T-helper 17 cell (primary cell): ENCODE measurements at regions not wholly inside any gene's neighbourhood (a gene's known extent, or its start where the extent isn't known, plus 50 kb on each side); places are given as distances from the start of the nearest gene placed in this dataset.

ENCODE experiments used
- ATAC-seq: fragments of 150-1000 bp; cut with Tn5 transposase; 2 replicates; pipeline ENCODE4 v1.10.0; 2021; ENCODE audit warnings: mild to moderate bottlenecking, moderate library complexity
- DNase-seq, 3 donors: peaks; one replicate each; pipeline versions ENCODE4 v3.0.0 to v3.0.0-alpha.2; 2020 to 2021
- H3K9me3 ChIP-seq: one replicate; pipeline ENCODE4 v1.7.0; 2013; ENCODE audit warnings: low read length, mild to moderate bottlenecking; ENCODE audit not compliant: control insufficient read depth, poor library complexity, severe bottlenecking
- H3K27ac Mint-ChIP-seq: one replicate; pipeline ENCODE4 v1.8.0; 2022; ENCODE audit warnings: mild to moderate bottlenecking, moderate library complexity, mixed read lengths
- H3K27me3 Mint-ChIP-seq: one replicate; pipeline ENCODE4 v1.8.0; 2022; ENCODE audit warnings: mixed read lengths
- H3K36me3 Mint-ChIP-seq: one replicate; pipeline ENCODE4 v1.8.0; 2022; ENCODE audit warnings: low read depth, mixed read lengths
- H3K4me1 Mint-ChIP-seq: one replicate; pipeline ENCODE4 v1.8.0; 2022; ENCODE audit warnings: mild to moderate bottlenecking, mixed read lengths
- H3K4me3 Mint-ChIP-seq: one replicate; pipeline ENCODE4 v1.8.0; 2022; ENCODE audit warnings: mild to moderate bottlenecking, moderate library complexity, mixed read lengths

DNA sequence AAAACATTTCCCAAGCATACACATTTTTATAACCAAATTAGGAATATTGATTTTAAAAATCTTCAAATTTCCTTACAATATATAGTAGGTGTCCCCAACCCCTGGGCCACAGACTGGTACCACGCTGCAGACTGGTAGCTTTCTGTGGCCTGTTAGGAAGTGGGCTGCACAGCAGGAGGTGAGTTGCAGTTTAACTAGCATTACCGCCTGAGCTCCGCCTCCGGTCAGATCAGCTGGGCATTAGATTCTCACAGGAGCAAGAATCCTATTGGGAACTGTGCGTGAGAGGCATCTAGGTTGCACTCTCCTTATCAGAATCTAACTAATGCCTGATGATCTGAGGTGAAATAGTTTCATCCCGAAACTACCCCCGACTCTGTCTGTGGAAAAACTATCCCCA is 62.1 kb downstream of the ZWINT start:
- Mint-ChIP-seq H3K4me1 (no peaks in the 10 kb centered on the region), H3K27me3 (no peaks in the 10 kb centered on the region), H3K36me3 (no peaks in the 10 kb centered on the region), H3K27ac (no peak overlapping the region), H3K4me3 (no peak overlapping the region)
- H3K9me3 ChIP-seq: no peaks in the 10 kb centered on the region
- DNase-seq (no peak), ATAC-seq (no peak)

DNA sequence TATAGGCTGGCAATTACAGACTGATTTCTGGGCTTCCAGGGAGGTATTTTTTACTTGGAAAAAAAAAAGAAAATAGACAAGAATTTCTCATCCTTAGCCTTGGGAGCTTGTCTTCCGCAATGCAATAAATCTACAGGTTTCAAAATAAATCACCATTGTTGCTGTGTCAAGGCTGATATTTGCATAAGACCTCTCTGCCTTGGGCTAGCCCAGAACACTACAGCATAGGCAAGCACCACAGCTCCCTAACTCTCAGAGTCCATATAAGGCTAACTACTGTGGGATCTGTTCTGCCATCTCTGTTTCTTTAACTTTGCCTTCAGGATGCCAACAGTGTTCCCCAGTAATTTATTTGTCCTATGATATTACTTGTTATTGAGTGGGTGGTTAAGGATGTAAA is 64.4 kb downstream of the ZWINT start:
- Mint-ChIP-seq H3K27me3 (no peaks in the 10 kb centered on the region), H3K4me1 (no peaks in the 10 kb centered on the region), H3K27ac (no peak overlapping the region), H3K4me3 (no peak overlapping the region), H3K36me3 (no peaks in the 10 kb centered on the region)
- no peaks in the 10 kb centered on the region for H3K9me3 ChIP-seq
- DNase-seq: no peak
- no peak for ATAC-seq

DNA sequence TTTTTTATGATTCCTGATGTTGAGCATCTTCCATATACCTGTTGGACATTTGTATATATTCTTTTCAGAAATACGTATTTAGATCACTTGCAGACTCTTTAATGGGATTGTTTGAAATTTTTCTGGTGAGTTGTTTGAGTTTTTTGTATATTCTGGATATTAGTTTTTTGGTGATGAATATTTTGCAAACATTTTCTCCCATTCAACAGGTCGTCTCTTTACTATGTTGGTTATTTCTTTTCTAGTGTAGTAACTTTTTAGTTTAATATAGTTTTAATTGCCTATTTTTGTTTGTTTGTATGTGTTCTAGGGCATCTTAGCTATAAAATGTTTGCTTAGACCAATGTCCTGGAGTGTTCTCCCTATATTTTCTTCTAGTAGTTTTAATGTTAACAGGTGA is 72.7 kb downstream of the ZWINT start:
- ATAC-seq (no peak), DNase-seq (no peak)
- H3K27me3 Mint-ChIP-seq: no peaks in the 10 kb centered on the region
- H3K27ac Mint-ChIP-seq: no peak overlapping the region
- no peaks in the 10 kb centered on the region for H3K4me1 Mint-ChIP-seq
- no peak overlapping the region for H3K4me3 Mint-ChIP-seq
- H3K36me3 Mint-ChIP-seq: no peaks in the 10 kb centered on the region
- no peaks in the 10 kb centered on the region for H3K9me3 ChIP-seq

DNA sequence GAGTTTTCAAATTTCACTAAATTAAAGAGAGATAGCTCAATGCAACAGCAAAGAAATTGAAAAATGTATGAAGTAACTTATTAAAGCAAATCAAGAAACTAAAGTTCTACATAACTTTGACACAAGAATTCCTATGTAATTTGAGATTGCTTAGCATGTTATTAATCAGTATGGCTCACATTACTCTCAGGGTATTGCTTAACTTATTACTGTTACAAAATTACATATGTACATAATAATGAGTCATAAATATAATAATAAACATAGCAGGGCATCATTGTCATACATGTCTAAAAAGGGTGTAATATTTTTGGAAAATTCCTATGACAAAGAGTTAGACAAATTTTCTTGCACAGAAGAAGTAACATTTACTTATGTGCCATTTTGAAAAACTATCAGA is 75.0 kb downstream of the ZWINT start:
- Mint-ChIP-seq H3K27me3 (no peaks in the 10 kb centered on the region), H3K4me3 (no peak overlapping the region), H3K27ac (no peak overlapping the region), H3K4me1 (no peaks in the 10 kb centered on the region), H3K36me3 (no peaks in the 10 kb centered on the region)
- ATAC-seq (no peak), DNase-seq (no peak)
- H3K9me3 ChIP-seq: no peaks in the 10 kb centered on the region

DNA sequence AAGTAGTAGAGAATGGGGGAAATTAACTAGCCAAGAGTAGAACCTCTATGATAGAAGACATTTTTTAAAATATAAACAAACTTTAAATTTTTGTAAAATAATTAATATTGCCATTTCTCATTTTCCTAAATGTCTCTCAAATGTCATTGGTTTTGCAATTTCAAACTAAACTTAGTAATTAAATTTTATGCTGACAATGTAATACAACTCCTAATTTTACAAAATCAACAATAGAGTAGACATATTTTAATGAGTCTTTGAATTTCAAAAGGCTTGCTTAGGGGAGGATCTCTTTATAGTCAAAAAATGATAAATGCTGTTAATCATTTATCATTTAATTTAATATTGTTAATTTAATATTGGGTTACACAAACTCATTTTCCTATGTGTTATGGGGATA is 81.8 kb downstream of the ZWINT start:
- H3K4me3 Mint-ChIP-seq: no peak overlapping the region
- H3K4me1 Mint-ChIP-seq: no peaks in the 10 kb centered on the region
- DNase-seq (no peak), ATAC-seq (no peak)
- H3K36me3 Mint-ChIP-seq: no peaks in the 10 kb centered on the region
- H3K27me3 Mint-ChIP-seq: no peaks in the 10 kb centered on the region
- no peaks in the 10 kb centered on the region for H3K9me3 ChIP-seq
- no peak overlapping the region for H3K27ac Mint-ChIP-seq

DNA sequence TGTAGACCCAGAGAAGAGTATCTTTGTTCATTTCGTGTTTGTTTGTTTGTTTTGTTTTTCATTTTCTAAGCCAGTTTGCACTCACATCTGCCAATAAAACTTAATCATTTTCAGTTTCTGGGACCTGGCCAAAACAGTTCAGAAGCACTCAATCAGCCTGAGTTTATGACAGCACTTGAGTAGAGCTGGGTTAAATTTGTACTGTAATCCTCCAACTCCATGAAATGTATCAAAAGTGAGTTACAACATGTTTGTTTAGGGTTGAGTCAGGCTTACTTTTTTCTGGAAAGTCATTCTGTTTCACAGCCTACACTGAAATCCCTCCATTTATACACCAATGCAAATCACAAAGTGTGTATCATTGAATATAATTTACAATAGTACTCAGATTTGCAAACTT is 91.9 kb downstream of the ZWINT start:
- Mint-ChIP-seq H3K27ac (no peak overlapping the region), H3K4me1 (no peaks in the 10 kb centered on the region)
- ATAC-seq: no peak

GRCh38 chr10:56266120-56266519 is 94.9 kb downstream of the ZWINT start:
- DNase-seq (no peak), ATAC-seq (no peak)
- no peaks in the 10 kb centered on the region for H3K36me3 Mint-ChIP-seq
- no peaks in the 10 kb centered on the region for H3K4me1 Mint-ChIP-seq
- no peak overlapping the region for H3K27ac Mint-ChIP-seq
- no peak overlapping the region for H3K4me3 Mint-ChIP-seq
- H3K27me3 Mint-ChIP-seq: no peaks in the 10 kb centered on the region
- no peaks in the 10 kb centered on the region for H3K9me3 ChIP-seq

More for the DNA sequence above, 91.9 kb downstream of the ZWINT start:
- no peaks in the 10 kb centered on the region for H3K27me3 Mint-ChIP-seq
- DNase-seq: no peak
- no peaks in the 10 kb centered on the region for H3K9me3 ChIP-seq
- no peaks in the 10 kb centered on the region for H3K36me3 Mint-ChIP-seq
- H3K4me3 Mint-ChIP-seq: no peak overlapping the region

DNA sequence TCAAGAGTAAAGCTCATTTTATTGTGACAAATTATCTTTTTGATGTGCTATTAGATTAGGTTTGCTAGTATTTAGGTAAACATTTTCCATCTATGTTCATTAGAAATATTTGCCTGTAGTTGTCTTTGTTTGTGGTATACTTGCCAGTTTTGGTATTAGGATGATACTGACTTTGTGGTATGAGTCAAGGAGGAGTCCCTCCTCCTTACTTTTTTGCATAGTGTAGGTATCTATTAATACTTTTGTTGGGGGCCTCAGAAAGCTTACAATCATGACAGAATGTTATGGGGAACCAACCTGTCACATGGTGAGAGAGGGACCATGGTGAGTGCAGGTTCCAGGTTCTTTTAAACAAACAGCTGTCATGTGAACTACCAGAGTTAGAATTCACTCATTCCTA is 102.1 kb downstream of the ZWINT start:
- DNase-seq (no peak), ATAC-seq (no peak)
- Mint-ChIP-seq H3K4me1 (no peaks in the 10 kb centered on the region), H3K36me3 (no peaks in the 10 kb centered on the region), H3K4me3 (no peak overlapping the region), H3K27ac (no peak overlapping the region), H3K27me3 (no peaks in the 10 kb centered on the region)
- no peaks in the 10 kb centered on the region for H3K9me3 ChIP-seq

- H3K9me3 ChIP-seq: no peaks in the 10 kb centered on the region
- no peak for ATAC-seq
- Mint-ChIP-seq H3K4me3 (no peak overlapping the region), H3K36me3 (no peaks in the 10 kb centered on the region), H3K4me1 (no peaks in the 10 kb centered on the region), H3K27ac (no peak overlapping the region), H3K27me3 (no peaks in the 10 kb centered on the region)
- DNase-seq: no peak
Observed at GRCh38 chr10:56258378-56258777, 102.7 kb downstream of the ZWINT start.

- no peak overlapping the region for H3K27ac Mint-ChIP-seq
- no peaks in the 10 kb centered on the region for H3K27me3 Mint-ChIP-seq
- no peaks in the 10 kb centered on the region for H3K36me3 Mint-ChIP-seq
- H3K9me3 ChIP-seq: no peaks in the 10 kb centered on the region
- no peak overlapping the region for H3K4me3 Mint-ChIP-seq
- no peak for DNase-seq
- ATAC-seq: no peak
- H3K4me1 Mint-ChIP-seq: no peaks in the 10 kb centered on the region
Observed at GRCh38 chr10:56255298-56255697, 105.8 kb downstream of the ZWINT start.

GRCh38 chr10:56240471-56240870 is 120.6 kb downstream of the ZWINT start:
- DNase-seq (no peak), ATAC-seq (no peak)
- Mint-ChIP-seq H3K36me3 (no peaks in the 10 kb centered on the region), H3K27me3 (no peaks in the 10 kb centered on the region), H3K27ac (no peak overlapping the region), H3K4me3 (no peak overlapping the region), H3K4me1 (no peaks in the 10 kb centered on the region)
- no peaks in the 10 kb centered on the region for H3K9me3 ChIP-seq

GRCh38 chr10:56231436-56231835 is 129.6 kb downstream of the ZWINT start:
- no peak for ATAC-seq
- Mint-ChIP-seq H3K4me1 (no peaks in the 10 kb centered on the region), H3K36me3 (no peaks in the 10 kb centered on the region), H3K27ac (no peak overlapping the region), H3K27me3 (no peaks in the 10 kb centered on the region), H3K4me3 (no peak overlapping the region)
- DNase-seq: no peak
- H3K9me3 ChIP-seq: peaks cover 2% of the 10 kb centered on the region

- H3K27me3 Mint-ChIP-seq: no peaks in the 10 kb centered on the region
- DNase-seq (no peak), ATAC-seq (no peak)
- no peaks in the 10 kb centered on the region for H3K36me3 Mint-ChIP-seq
- no peak overlapping the region for H3K4me3 Mint-ChIP-seq
- no peak overlapping the region for H3K27ac Mint-ChIP-seq
- H3K9me3 ChIP-seq: peaks cover 5% of the 10 kb centered on the region
- H3K4me1 Mint-ChIP-seq: no peaks in the 10 kb centered on the region
Observed at GRCh38 chr10:56222237-56222636, 138.8 kb downstream of the ZWINT start.

GRCh38 chr10:56212951-56213350 is 148.1 kb downstream of the ZWINT start:
- H3K4me1 Mint-ChIP-seq: no peaks in the 10 kb centered on the region
- DNase-seq (no peak), ATAC-seq (no peak)
- no peaks in the 10 kb centered on the region for H3K27me3 Mint-ChIP-seq
- no peaks in the 10 kb centered on the region for H3K36me3 Mint-ChIP-seq
- H3K9me3 ChIP-seq: no peaks in the 10 kb centered on the region
- no peak overlapping the region for H3K27ac Mint-ChIP-seq
- H3K4me3 Mint-ChIP-seq: no peak overlapping the region

DNA sequence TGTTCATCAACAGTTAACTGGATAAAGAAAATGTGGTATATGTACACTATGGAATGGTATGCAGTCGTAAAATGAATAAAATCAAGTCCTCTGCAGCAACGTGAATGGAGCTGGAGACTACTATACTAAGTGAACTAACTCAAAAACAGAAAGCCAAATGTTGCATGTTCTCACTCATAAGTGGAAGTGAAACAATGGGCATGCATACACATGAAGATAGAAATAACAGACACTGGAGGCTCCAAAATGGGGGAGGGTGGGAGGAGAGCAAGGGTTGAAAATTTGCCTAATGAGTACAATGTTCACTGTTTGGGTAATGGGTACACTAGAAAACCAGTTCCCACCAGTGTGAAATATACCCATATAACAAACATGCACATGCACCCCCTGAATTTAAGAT is 179.5 kb downstream of the ZWINT start:
- no peaks in the 10 kb centered on the region for H3K36me3 Mint-ChIP-seq
- ATAC-seq: no peak
- no peak overlapping the region for H3K27ac Mint-ChIP-seq
- no peaks in the 10 kb centered on the region for H3K27me3 Mint-ChIP-seq
- DNase-seq: no peak
- H3K4me1 Mint-ChIP-seq: no peaks in the 10 kb centered on the region
- H3K4me3 Mint-ChIP-seq: no peak overlapping the region
- H3K9me3 ChIP-seq: no peaks in the 10 kb centered on the region
